GM12865 (cell line): ENCODE measurements at regions not wholly inside any gene's neighbourhood (a gene's known extent, or its start where the extent isn't known, plus 50 kb on each side); places are given as distances from the start of the nearest gene placed in this dataset.

Source experiments
- DNase-seq: peaks from one replicate; pipeline ENCODE4 v3.0.0; 2010; ENCODE audit warnings: low read depth
- H3K4me3 ChIP-seq: 2 replicates; pipeline ENCODE4 v1.5.1; 2011; ENCODE audit warnings: mild to moderate bottlenecking, low read depth, low read length, control low read depth
- CTCF ChIP-seq: IDR thresholded peaks from 2 replicates; pipeline ENCODE4 v1.5.1; 2011; ENCODE audit warnings: low read length, control low read depth, low read depth, inconsistent platforms; ENCODE audit not compliant: insufficient read depth; ENCODE audit errors: missing control alignments

GRCh38 chr2:220575963-220576362, 948.5 kb downstream of the SLC4A3 start:
- DNase-seq = no peak
- no peak for TF ChIP-seq CTCF
- H3K4me3 ChIP-seq = no peak overlapping the region

DNA sequence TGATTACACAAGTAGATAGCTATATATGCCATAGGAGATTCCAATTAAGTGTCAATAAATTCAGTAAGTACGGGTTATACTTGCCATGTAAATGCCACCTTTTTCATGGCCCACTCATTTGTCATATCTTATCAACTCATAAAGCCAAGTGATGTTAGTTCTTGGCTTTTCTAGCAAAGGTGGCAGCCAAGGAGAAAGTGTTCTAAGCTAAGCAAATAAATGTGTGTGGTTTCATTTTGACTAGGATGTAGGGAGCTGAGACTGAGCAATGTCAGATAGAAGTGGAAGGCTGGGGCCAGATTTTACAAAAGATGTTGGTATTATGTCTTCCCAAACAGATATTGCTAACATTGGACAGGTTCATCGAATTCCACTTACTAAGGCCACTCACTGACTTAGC, 952.0 kb downstream of the SLC4A3 start:
- no peak overlapping the region for H3K4me3 ChIP-seq
- DNase-seq = no peak
- no peak for TF ChIP-seq CTCF

GRCh38 chr2:220580113-220580512, 952.7 kb downstream of the SLC4A3 start:
- H3K4me3 ChIP-seq = no peak overlapping the region
- no peak for DNase-seq
- no peak for TF ChIP-seq CTCF

- no peak for DNase-seq
- no peak overlapping the region for H3K4me3 ChIP-seq
- no peak for TF ChIP-seq CTCF
Observed at GRCh38 chr2:220583725-220584124, 956.3 kb downstream of the SLC4A3 start.

- no peak for DNase-seq
- H3K4me3 ChIP-seq = no peak overlapping the region
- TF ChIP-seq CTCF = no peak
Observed at GRCh38 chr2:220585241-220585640, 957.8 kb downstream of the SLC4A3 start.

- TF ChIP-seq CTCF = no peak
- no peak overlapping the region for H3K4me3 ChIP-seq
- DNase-seq = no peak
Observed at GRCh38 chr2:220586980-220587530, 959.6 kb downstream of the SLC4A3 start.

- DNase-seq = no peak
- no peak for TF ChIP-seq CTCF
- no peak overlapping the region for H3K4me3 ChIP-seq
Observed at GRCh38 chr2:220588148-220588547, 960.7 kb downstream of the SLC4A3 start.
